ENCODE measurements at regions not wholly inside any gene's neighbourhood (a gene's known extent, or its start where the extent isn't known, plus 50 kb on each side); places are given as distances from the start of the nearest gene placed in this dataset.

DNA sequence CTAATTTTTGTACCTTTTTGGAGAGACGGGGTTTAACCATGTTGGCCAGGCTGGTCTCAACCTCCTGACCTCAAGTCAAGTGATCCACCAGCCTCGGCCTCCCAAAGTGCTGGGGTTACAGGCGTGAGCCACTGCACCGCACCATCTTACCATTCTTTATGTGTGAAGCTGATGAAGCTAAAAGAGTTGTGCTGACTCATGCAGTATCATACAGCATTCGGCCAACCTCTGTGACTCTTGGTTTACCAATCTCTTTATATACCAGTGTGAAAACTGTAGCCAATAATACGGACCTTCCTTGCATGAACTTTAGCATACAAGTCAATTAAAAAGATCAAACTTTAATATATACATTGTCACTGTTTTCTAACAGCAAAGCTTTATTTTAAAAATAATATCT, 878.2 kb upstream of the MBL2 start:
- TF ChIP-seq, protein P1, sequence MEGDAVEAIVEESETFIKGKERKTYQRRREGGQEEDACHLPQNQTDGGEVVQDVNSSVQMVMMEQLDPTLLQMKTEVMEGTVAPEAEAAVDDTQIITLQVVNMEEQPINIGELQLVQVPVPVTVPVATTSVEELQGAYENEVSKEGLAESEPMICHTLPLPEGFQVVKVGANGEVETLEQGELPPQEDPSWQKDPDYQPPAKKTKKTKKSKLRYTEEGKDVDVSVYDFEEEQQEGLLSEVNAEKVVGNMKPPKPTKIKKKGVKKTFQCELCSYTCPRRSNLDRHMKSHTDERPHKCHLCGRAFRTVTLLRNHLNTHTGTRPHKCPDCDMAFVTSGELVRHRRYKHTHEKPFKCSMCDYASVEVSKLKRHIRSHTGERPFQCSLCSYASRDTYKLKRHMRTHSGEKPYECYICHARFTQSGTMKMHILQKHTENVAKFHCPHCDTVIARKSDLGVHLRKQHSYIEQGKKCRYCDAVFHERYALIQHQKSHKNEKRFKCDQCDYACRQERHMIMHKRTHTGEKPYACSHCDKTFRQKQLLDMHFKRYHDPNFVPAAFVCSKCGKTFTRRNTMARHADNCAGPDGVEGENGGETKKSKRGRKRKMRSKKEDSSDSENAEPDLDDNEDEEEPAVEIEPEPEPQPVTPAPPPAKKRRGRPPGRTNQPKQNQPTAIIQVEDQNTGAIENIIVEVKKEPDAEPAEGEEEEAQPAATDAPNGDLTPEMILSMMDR (IDR thresholded peaks at IDR 0.05), result no peak
- no peak for TF ChIP-seq POLR2A (IDR thresholded peaks at IDR 0.05)

Measured in esophagus squamous epithelium (tissue), 4 donors.